Testis (tissue), 2 donors: ENCODE measurements at regions not wholly inside any gene's neighbourhood (a gene's known extent, or its start where the extent isn't known, plus 50 kb on each side); places are given as distances from the start of the nearest gene placed in this dataset.

Source experiments
- POLR2A ChIP-seq: fragments of 450-650 bp; IDR thresholded peaks from one replicate; pipeline ENCODE4 v1.6.1; 2017; ENCODE audit warnings: antibody characterized with exemption, mild to moderate bottlenecking, moderate library complexity
- TF ChIP-seq, protein P1 (sequence below), 3 experiments: fragments of 450-650 bp in 2 of 3; fragments of 200-600 bp in 1 of 3; sonication (generic) in 1 of 3; IDR thresholded peaks; one replicate each; pipeline ENCODE4 v1.5.1; 2016 to 2019; ENCODE audit warnings: antibody characterized with exemption in 3 of 3, mild to moderate bottlenecking in 2 of 3, moderate library complexity in 1 of 3

DNA sequence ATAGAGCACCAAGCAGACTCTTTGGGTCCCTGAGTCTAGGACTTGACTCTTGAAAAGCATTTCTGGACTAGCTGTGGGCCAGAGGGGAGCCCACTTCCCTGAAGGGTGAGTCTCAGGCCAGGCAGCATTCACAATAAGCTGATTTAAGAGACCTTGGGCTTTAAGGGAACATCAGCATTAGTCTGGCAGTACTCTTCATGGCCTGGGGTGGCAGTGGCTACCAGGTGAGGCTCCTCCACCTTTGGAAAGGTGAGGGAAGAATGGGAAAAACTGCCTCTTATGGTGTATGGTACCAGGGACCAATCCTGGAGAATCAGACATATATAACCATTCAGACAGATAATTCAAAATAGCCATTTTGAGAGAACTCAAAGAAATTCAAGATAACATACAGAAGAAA lies 599.9 kb upstream of the POU3F3 start:
- no peak for TF ChIP-seq POLR2A
- TF ChIP-seq, protein P1, sequence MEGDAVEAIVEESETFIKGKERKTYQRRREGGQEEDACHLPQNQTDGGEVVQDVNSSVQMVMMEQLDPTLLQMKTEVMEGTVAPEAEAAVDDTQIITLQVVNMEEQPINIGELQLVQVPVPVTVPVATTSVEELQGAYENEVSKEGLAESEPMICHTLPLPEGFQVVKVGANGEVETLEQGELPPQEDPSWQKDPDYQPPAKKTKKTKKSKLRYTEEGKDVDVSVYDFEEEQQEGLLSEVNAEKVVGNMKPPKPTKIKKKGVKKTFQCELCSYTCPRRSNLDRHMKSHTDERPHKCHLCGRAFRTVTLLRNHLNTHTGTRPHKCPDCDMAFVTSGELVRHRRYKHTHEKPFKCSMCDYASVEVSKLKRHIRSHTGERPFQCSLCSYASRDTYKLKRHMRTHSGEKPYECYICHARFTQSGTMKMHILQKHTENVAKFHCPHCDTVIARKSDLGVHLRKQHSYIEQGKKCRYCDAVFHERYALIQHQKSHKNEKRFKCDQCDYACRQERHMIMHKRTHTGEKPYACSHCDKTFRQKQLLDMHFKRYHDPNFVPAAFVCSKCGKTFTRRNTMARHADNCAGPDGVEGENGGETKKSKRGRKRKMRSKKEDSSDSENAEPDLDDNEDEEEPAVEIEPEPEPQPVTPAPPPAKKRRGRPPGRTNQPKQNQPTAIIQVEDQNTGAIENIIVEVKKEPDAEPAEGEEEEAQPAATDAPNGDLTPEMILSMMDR (IDR thresholded peaks at IDR 0.05), result no peak
